NCI-H2081 treated with DMSO at 0.1 percent for 48 hours (cell line): ENCODE measurements at regions not wholly inside any gene's neighbourhood (a gene's known extent, or its start where the extent isn't known, plus 50 kb on each side); places are given as distances from the start of the nearest gene placed in this dataset.
"Not testable (repeated sequence)": the region's sequence is repeated elsewhere in the genome, so short reads cannot be mapped to it uniquely, and the experiment has no call there.

Experiments
- DNase-seq: peaks from one replicate; lab custom pipeline; 2025; lab: John Stamatoyannopoulos, UW

- no peak for DNase-seq
These were observed 131.9 kb downstream of the NPR3 start for GRCh38 chr5:32842813-32843530.

GRCh38 chr5:32843531-32843895 lies 132.4 kb downstream of the NPR3 start:
- no peak for DNase-seq

GRCh38 chr5:32845171-32845570 lies 134.1 kb downstream of the NPR3 start:
- no peak for DNase-seq

GRCh38 chr5:32848120-32848519 lies 137.0 kb downstream of the NPR3 start:
- no peak for DNase-seq

GRCh38 chr5:32848681-32849080 lies 137.6 kb downstream of the NPR3 start:
- DNase-seq: no peak

GRCh38 chr5:32850817-32851496 lies 139.8 kb downstream of the NPR3 start:
- DNase-seq: no peak

- no peak for DNase-seq
These were observed 140.5 kb downstream of the NPR3 start for GRCh38 chr5:32851559-32852173.

GRCh38 chr5:32852535-32852934 lies 141.4 kb downstream of the NPR3 start:
- no peak for DNase-seq

GRCh38 chr5:32852976-32853375 lies 141.9 kb downstream of the NPR3 start:
- no peak for DNase-seq

- no peak for DNase-seq
These were observed 143.4 kb downstream of the NPR3 start for GRCh38 chr5:32854473-32854872.

GRCh38 chr5:32859211-32859641 lies 148.1 kb downstream of the NPR3 start:
- DNase-seq: no peak

GRCh38 chr5:32865475-32865874 lies 154.4 kb downstream of the NPR3 start:
- DNase-seq: no peak

GRCh38 chr5:32866138-32866537 lies 155.0 kb downstream of the NPR3 start:
- no peak for DNase-seq

GRCh38 chr5:32869216-32869615 lies 158.1 kb downstream of the NPR3 start:
- no peak for DNase-seq

- DNase-seq: no peak
These were observed 165.7 kb downstream of the NPR3 start for GRCh38 chr5:32876791-32877190.

GRCh38 chr5:32879364-32879763 lies 168.2 kb downstream of the NPR3 start:
- not testable (repeated sequence) for DNase-seq

- no peak for DNase-seq
These were observed 169.7 kb downstream of the NPR3 start for GRCh38 chr5:32880796-32881195.

- no peak for DNase-seq
These were observed 176.3 kb downstream of the NPR3 start for GRCh38 chr5:32887390-32887789.

- DNase-seq: no peak
These were observed 178.0 kb downstream of the NPR3 start for GRCh38 chr5:32889078-32889477.

GRCh38 chr5:32903613-32904012 lies 192.5 kb downstream of the NPR3 start:
- no peak for DNase-seq

GRCh38 chr5:32908641-32909040 lies 197.5 kb downstream of the NPR3 start:
- DNase-seq: no peak

GRCh38 chr5:32909207-32909606 lies 198.1 kb downstream of the NPR3 start:
- DNase-seq: no peak

- no peak for DNase-seq
These were observed 205.5 kb downstream of the NPR3 start for GRCh38 chr5:32916648-32917047.
